Brain microvascular endothelial cell (primary cell): ENCODE measurements at regions not wholly inside any gene's neighbourhood (a gene's known extent, or its start where the extent isn't known, plus 50 kb on each side); places are given as distances from the start of the nearest gene placed in this dataset.

Experiments
- DNase-seq: peaks from one replicate; pipeline ENCODE4 v3.0.0-alpha.2; 2020
- H3K27ac ChIP-seq: fragments of 250-450 bp; sonication (Bioruptor Pico); 2 replicates; pipeline ENCODE4 v1.5.1; 2020; ENCODE audit warnings: mild to moderate bottlenecking, moderate library complexity
- H3K27me3 ChIP-seq: fragments of 250-450 bp; sonication (Bioruptor Pico); replicated peaks from 2 replicates; pipeline ENCODE4 v1.5.1; 2020; ENCODE audit warnings: mild to moderate bottlenecking
- H3K36me3 ChIP-seq: fragments of 250-450 bp; sonication (Bioruptor Pico); replicated peaks from 2 replicates; pipeline ENCODE4 v1.5.1; 2020; ENCODE audit warnings: mild to moderate bottlenecking
- H3K4me3 ChIP-seq: 2 replicates; pipeline ENCODE4 v1.5.1; 2011; ENCODE audit warnings: low read depth, mild to moderate bottlenecking, control low read depth, low read length, moderate library complexity
- in situ Hi-C: cut with HindIII; loops from 2 replicates; pipeline ENCODE4 v1.10.0; 2017; ENCODE audit warnings: low sequenced_read_pairs, low pct_ligation_motif_present
- TF ChIP-seq, protein P1 (sequence below): IDR thresholded peaks from 2 replicates; pipeline ENCODE4 v1.5.1; 2011; ENCODE audit warnings: low read depth, mild to moderate bottlenecking, moderate library complexity, low read length, control low read depth, inconsistent platforms; ENCODE audit errors: missing control alignments

DNA sequence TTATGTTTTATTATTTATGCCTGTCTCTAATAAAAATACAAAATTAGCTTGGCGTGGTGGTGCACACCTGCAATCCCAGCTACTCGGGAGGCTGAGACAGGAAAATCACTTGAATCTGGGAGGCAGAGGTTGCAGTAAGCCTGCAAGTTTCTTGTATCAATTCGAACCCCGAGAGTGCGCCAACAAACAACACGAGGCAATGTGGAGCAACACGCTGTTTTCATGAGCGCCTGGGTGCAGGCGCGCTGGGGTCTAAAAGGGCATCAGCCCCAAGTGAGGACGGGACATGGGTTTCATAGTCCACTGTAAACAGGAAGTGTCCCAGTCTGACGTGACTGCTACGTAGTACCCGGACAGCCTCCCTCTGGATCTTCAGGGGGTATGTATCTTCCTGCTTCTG is 1634.6 kb upstream of the AGA start:
- Histone ChIP-seq H3K27me3 (no peaks in the 10 kb centered on the region), H3K36me3 (no peaks in the 10 kb centered on the region), H3K27ac (no peak overlapping the region), H3K4me3 (no peak overlapping the region)
- TF ChIP-seq, protein P1, sequence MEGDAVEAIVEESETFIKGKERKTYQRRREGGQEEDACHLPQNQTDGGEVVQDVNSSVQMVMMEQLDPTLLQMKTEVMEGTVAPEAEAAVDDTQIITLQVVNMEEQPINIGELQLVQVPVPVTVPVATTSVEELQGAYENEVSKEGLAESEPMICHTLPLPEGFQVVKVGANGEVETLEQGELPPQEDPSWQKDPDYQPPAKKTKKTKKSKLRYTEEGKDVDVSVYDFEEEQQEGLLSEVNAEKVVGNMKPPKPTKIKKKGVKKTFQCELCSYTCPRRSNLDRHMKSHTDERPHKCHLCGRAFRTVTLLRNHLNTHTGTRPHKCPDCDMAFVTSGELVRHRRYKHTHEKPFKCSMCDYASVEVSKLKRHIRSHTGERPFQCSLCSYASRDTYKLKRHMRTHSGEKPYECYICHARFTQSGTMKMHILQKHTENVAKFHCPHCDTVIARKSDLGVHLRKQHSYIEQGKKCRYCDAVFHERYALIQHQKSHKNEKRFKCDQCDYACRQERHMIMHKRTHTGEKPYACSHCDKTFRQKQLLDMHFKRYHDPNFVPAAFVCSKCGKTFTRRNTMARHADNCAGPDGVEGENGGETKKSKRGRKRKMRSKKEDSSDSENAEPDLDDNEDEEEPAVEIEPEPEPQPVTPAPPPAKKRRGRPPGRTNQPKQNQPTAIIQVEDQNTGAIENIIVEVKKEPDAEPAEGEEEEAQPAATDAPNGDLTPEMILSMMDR: no peak
- no peak for DNase-seq
- in situ Hi-C loops: no loop called here

DNA sequence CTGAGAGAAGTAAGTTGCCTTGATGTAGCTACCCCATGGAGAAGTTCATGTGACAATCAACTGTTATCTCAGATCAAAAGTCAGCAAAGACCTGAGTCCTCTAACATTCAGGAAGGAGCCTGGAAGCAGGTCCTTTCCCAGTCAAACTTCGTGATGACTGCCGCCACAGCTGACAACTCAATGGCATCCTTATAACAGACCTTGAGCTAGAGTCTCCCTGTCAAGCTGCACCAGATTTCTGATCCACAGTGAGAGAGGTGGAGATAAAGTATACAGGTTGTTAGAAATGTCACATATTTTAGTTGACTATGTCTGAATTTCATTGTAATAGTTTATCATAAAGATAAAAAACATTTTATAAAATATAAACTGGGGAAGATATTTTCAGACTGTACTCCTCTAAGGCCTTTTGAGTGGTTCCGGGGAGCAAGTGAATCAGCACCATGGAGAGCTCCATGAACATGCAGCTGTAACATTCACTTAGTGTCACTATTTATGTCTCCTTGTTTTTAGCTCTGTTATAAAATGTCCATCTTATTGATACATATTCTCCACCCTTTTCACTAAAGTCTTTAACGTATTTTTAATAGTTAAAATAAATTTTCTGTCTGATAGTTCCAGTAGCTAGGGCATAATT is 1653.5 kb upstream of the AGA start:
- TF ChIP-seq, protein P1: no peak
- Histone ChIP-seq H3K27me3 (no peaks in the 10 kb centered on the region), H3K4me3 (no peak overlapping the region), H3K36me3 (no peaks in the 10 kb centered on the region), H3K27ac (no peak overlapping the region)
- in situ Hi-C loops: no loop called here
- peak; percentile 3 for DNase-seq

DNA sequence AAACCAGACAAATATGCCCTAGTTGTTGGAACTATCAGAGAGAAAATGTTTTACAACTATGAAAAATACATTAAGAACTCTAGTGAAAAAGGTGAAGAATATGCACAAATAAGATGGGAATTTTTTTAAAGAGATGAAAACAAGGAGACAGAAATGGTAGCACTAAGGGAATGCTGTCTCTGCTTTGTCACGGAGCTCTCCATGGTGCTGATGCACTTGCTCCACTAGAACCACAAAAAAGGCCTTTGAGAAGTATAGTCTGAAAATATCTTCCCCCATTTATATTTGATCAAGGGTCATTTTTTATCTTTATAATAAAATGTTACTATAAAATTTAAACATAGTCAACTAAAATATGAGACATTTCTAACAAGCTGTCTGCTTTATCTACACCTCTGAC is 1655.5 kb upstream of the AGA start:
- TF ChIP-seq, protein P1: no peak
- Histone ChIP-seq H3K27me3 (no peaks in the 10 kb centered on the region), H3K4me3 (no peak overlapping the region), H3K27ac (no peak overlapping the region), H3K36me3 (no peaks in the 10 kb centered on the region)
- no peak for DNase-seq
- in situ Hi-C loops: no loop called here

DNA sequence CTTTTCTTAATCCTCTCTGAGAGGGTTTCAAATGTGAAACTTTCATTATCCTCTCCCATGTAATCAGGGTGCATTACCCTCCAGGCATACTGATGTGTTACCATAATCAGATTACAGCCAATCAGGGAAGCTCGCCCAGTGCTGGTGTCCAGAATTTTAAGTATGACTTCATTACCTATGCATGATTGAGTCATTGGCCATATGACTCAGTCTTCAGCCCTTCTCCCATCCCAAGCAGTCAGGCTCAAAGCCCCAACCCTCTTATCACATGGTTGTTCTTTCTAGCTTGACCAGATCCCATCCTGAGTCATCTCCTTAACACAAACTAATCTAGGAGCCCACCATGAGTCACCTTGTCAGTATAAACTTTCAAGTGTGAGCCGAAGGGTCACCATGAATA is 1668.1 kb upstream of the AGA start:
- Histone ChIP-seq H3K27ac (no peak overlapping the region), H3K36me3 (no peaks in the 10 kb centered on the region), H3K27me3 (no peaks in the 10 kb centered on the region), H3K4me3 (no peak overlapping the region)
- peak; percentile 81 for DNase-seq
- in situ Hi-C loops: no loop called here
- TF ChIP-seq, protein P1: no peak

DNA sequence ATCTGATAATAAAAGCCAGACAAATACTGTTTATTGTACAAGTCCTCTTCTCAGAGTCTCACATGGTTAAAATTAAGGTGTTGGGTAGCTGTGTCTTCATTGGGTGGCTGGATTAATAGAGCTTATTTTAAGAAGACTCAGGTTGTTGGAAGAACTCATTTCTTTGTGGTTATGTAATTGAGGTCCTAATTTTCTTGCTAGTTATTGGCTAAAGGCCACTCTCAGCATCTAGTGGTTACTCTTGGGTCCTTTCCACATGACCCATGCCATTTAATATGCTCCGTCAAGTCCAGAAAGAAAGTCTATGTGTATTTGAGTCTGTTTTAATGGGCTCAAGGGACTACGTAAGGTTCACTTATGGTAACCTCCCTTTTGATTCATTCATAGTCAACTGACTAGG is 1668.6 kb upstream of the AGA start:
- TF ChIP-seq, protein P1: no peak
- in situ Hi-C loops: no loop called here

DNA sequence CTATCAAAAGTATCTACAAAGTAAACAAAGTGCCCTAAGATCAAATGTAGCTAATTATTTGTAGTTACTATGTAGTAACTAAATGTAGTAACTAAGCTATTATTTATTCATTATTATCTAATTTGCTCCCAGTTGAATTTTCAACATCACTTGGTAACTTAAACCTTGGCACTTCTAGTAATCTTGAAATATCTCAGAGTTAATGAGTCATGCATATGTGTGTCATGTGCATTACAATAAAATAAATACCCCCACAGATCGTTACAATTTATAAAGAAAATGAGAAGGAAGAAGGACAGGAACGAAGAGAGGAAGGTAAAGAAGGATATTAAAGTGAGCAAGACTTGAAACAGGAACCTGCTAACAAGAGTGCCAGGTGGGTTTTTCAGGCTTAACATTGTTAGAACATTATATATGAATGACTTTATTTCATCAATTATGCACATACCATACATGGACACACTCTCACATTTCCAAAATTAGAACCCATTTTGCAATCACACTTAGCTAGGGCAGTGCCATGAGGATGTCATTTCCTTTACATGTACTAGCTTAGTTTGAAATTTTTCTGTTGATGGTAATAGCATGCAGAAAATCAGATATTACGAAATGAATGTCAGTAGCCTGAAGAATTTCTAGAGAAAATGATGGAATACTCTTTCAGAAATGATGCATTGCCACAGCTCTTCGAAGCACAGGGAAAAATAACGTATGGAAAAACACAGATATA is 1670.4 kb upstream of the AGA start:
- Histone ChIP-seq H3K4me3 (no peak overlapping the region), H3K36me3 (no peaks in the 10 kb centered on the region), H3K27ac (no peak overlapping the region), H3K27me3 (no peaks in the 10 kb centered on the region)
- no peak for DNase-seq
- in situ Hi-C loops: no loop called here
- TF ChIP-seq, protein P1: no peak

More for the DNA sequence above, 1668.6 kb upstream of the AGA start:
- no peak for DNase-seq
- Histone ChIP-seq H3K36me3 (no peaks in the 10 kb centered on the region), H3K27ac (no peak overlapping the region), H3K4me3 (no peak overlapping the region), H3K27me3 (no peaks in the 10 kb centered on the region)
